NCI-H1092 treated with DMSO at 0.1 percent for 48 hours (cell line): ENCODE measurements at regions not wholly inside any gene's neighbourhood (a gene's known extent, or its start where the extent isn't known, plus 50 kb on each side); places are given as distances from the start of the nearest gene placed in this dataset.

Experiments
- DNase-seq: peaks from one replicate; lab custom pipeline; 2025; lab: John Stamatoyannopoulos, UW

- DNase-seq: no peak
Measured at GRCh38 chr16:82497139-82497538, 129.6 kb upstream of the CDH13 start.

GRCh38 chr16:82488460-82488859 is 138.3 kb upstream of the CDH13 start:
- DNase-seq: no peak

- no peak for DNase-seq
Measured at GRCh38 chr16:82481455-82481854, 145.3 kb upstream of the CDH13 start.

GRCh38 chr16:82476786-82477185 is 150.0 kb upstream of the CDH13 start:
- DNase-seq: no peak

GRCh38 chr16:82470620-82471152 is 156.1 kb upstream of the CDH13 start:
- DNase-seq: no peak

GRCh38 chr16:82470016-82470415 is 156.8 kb upstream of the CDH13 start:
- no peak for DNase-seq

- no peak for DNase-seq
Measured at GRCh38 chr16:82464187-82464586, 162.6 kb upstream of the CDH13 start.

- peak; percentile 54 for DNase-seq
Measured at GRCh38 chr16:82460766-82461165, 166.0 kb upstream of the CDH13 start.

GRCh38 chr16:82459580-82460256 is 167.1 kb upstream of the CDH13 start:
- DNase-seq: no peak

GRCh38 chr16:82456683-82457082 is 170.1 kb upstream of the CDH13 start:
- DNase-seq: peak; percentile 65

GRCh38 chr16:82454566-82454965 is 172.2 kb upstream of the CDH13 start:
- DNase-seq: no peak

GRCh38 chr16:82454152-82454551 is 172.6 kb upstream of the CDH13 start:
- DNase-seq: no peak

GRCh38 chr16:82452004-82452756 is 174.6 kb upstream of the CDH13 start:
- DNase-seq: no peak

- no peak for DNase-seq
Measured at GRCh38 chr16:82451449-82451848, 175.3 kb upstream of the CDH13 start.

GRCh38 chr16:82440336-82440735 is 186.4 kb upstream of the CDH13 start:
- DNase-seq: no peak

- DNase-seq: no peak
Measured at GRCh38 chr16:82439678-82440293, 187.0 kb upstream of the CDH13 start.

GRCh38 chr16:82433042-82433441 is 193.7 kb upstream of the CDH13 start:
- DNase-seq: no peak

GRCh38 chr16:82432261-82432660 is 194.5 kb upstream of the CDH13 start:
- DNase-seq: no peak

GRCh38 chr16:82425661-82426060 is 201.1 kb upstream of the CDH13 start:
- no peak for DNase-seq

- no peak for DNase-seq
Measured at GRCh38 chr16:82421851-82422250, 204.9 kb upstream of the CDH13 start.

GRCh38 chr16:82419332-82419731 is 207.4 kb upstream of the CDH13 start:
- DNase-seq: no peak

- no peak for DNase-seq
Measured at GRCh38 chr16:82414476-82414875, 212.3 kb upstream of the CDH13 start.

- no peak for DNase-seq
Measured at GRCh38 chr16:82412770-82413169, 214.0 kb upstream of the CDH13 start.
